ENCODE measurements at regions not wholly inside any gene's neighbourhood (a gene's known extent, or its start where the extent isn't known, plus 50 kb on each side); places are given as distances from the start of the nearest gene placed in this dataset.

GRCh38 chr13:24080134-24080533 lies 80.4 kb upstream of the SPATA13 start:
- H3K27me3 ChIP-seq (ENCODE audit: low read depth, low read length) = peaks cover 11% of the 10 kb centered on the region
- no peaks in the 10 kb centered on the region for H4K20me1 ChIP-seq (ENCODE audit: insufficient read depth, low read length)
- no peaks in the 10 kb centered on the region for H3K36me3 ChIP-seq (replicated peaks; ENCODE audit: low read depth, low read length)
- H3K27ac ChIP-seq (ENCODE audit: low read length) = no peak overlapping the region
- H3K4me1 ChIP-seq (ENCODE audit: low read length) = peaks cover 12% of the 10 kb centered on the region
- no peaks in the 10 kb centered on the region for H3K9me3 ChIP-seq (ENCODE audit: insufficient read depth, low read length)
- TF ChIP-seq EZH2phosphoT487 (IDR thresholded peaks at IDR 0.05; ENCODE audit: low read depth) = no peak
- TF ChIP-seq CTCF (IDR thresholded peaks at IDR 0.05; ENCODE audit: low read depth, low read length) = no peak
- H3K79me2 ChIP-seq (ENCODE audit: low read length) = no peaks in the 10 kb centered on the region
- no peak overlapping the region for H2AFZ ChIP-seq (ENCODE audit: low read depth, low read length)
- H3K9ac ChIP-seq (ENCODE audit: low read length) = no peak overlapping the region
- no peak overlapping the region for H3K4me3 ChIP-seq (ENCODE audit: low read length)
- H3K4me2 ChIP-seq (ENCODE audit: low read length) = no peak overlapping the region

- Histone ChIP-seq H3K9ac (ENCODE audit: low read length) (no peak overlapping the region), H4K20me1 (ENCODE audit: insufficient read depth, low read length) (no peaks in the 10 kb centered on the region), H3K9me3 (ENCODE audit: insufficient read depth, low read length) (no peaks in the 10 kb centered on the region), H3K79me2 (ENCODE audit: low read length) (no peaks in the 10 kb centered on the region), H2AFZ (ENCODE audit: low read depth, low read length) (no peak overlapping the region), H3K4me2 (ENCODE audit: low read length) (no peak overlapping the region), H3K27me3 (ENCODE audit: low read depth, low read length) (peaks cover 17% of the 10 kb centered on the region), H3K36me3 (replicated peaks; ENCODE audit: low read depth, low read length) (no peaks in the 10 kb centered on the region), H3K4me1 (ENCODE audit: low read length) (peaks cover 13% of the 10 kb centered on the region), H3K4me3 (ENCODE audit: low read length) (no peak overlapping the region), H3K27ac (ENCODE audit: low read length) (no peak overlapping the region)
- TF ChIP-seq EZH2phosphoT487 (IDR thresholded peaks at IDR 0.05; ENCODE audit: low read depth) (no peak), CTCF (IDR thresholded peaks at IDR 0.05; ENCODE audit: low read depth, low read length) (no peak)
Observed at GRCh38 chr13:24081387-24081786, 79.1 kb upstream of the SPATA13 start.

- Histone ChIP-seq H3K27ac (ENCODE audit: low read length) (no peak overlapping the region), H2AFZ (ENCODE audit: low read depth, low read length) (no peak overlapping the region), H3K4me2 (ENCODE audit: low read length) (no peak overlapping the region), H3K27me3 (ENCODE audit: low read depth, low read length) (peaks cover 26% of the 10 kb centered on the region), H3K36me3 (replicated peaks; ENCODE audit: low read depth, low read length) (no peaks in the 10 kb centered on the region), H3K79me2 (ENCODE audit: low read length) (no peaks in the 10 kb centered on the region), H3K4me1 (ENCODE audit: low read length) (peaks cover 12% of the 10 kb centered on the region), H3K4me3 (ENCODE audit: low read length) (no peak overlapping the region), H4K20me1 (ENCODE audit: insufficient read depth, low read length) (no peaks in the 10 kb centered on the region), H3K9ac (ENCODE audit: low read length) (no peak overlapping the region), H3K9me3 (ENCODE audit: insufficient read depth, low read length) (no peaks in the 10 kb centered on the region)
- TF ChIP-seq EZH2phosphoT487 (IDR thresholded peaks at IDR 0.05; ENCODE audit: low read depth) (no peak), CTCF (IDR thresholded peaks at IDR 0.05; ENCODE audit: low read depth, low read length) (no peak)
Observed at GRCh38 chr13:24083141-24083540, 77.4 kb upstream of the SPATA13 start.

DNA sequence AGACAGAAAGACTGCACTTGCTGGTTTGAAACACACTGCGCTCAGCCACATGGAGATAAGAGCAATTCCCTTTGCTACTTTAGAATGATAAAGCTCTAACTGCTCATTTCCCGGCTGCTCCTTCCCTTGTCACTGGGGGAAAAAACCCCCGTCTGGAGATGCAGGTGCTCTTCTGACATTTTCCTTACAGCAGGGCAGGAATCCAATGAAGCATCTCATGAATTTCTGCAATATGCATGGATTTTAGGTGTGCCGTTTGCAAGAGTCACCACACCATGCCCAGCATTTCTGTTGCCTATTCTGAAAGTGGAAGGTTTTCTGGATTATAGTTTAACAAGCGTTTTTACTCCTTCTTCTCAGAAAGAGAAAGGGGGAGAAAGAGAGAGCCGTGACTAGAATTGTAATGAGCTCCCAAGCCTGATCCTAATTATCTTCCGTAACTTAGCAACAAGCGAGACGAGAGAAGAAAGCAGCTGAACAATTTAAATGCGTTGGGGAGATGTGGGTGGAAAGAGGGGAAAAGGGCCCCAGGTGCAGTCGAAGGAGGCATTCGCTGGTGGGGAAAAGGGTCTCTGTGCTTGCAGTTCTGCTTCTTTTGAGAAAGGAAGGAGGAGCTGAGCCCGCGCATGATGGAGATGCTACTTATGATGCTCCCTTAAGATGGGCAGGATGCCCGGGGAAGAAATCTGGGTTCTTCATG lies 76.6 kb upstream of the SPATA13 start:
- Histone ChIP-seq H3K27ac (ENCODE audit: low read length) (no peak overlapping the region), H4K20me1 (ENCODE audit: insufficient read depth, low read length) (no peaks in the 10 kb centered on the region), H3K4me2 (ENCODE audit: low read length) (no peak overlapping the region), H3K4me3 (ENCODE audit: low read length) (no peak overlapping the region), H3K9me3 (ENCODE audit: insufficient read depth, low read length) (no peaks in the 10 kb centered on the region), H3K36me3 (replicated peaks; ENCODE audit: low read depth, low read length) (no peaks in the 10 kb centered on the region), H3K27me3 (ENCODE audit: low read depth, low read length) (peaks cover 26% of the 10 kb centered on the region), H3K4me1 (ENCODE audit: low read length) (peaks cover 12% of the 10 kb centered on the region), H3K9ac (ENCODE audit: low read length) (no peak overlapping the region), H2AFZ (ENCODE audit: low read depth, low read length) (no peak overlapping the region), H3K79me2 (ENCODE audit: low read length) (no peaks in the 10 kb centered on the region)
- TF ChIP-seq EZH2phosphoT487 (IDR thresholded peaks at IDR 0.05; ENCODE audit: low read depth) = no peak
- TF ChIP-seq CTCF (IDR thresholded peaks at IDR 0.05; ENCODE audit: low read depth, low read length) = no peak

Measured in OCI-LY3 (cell line).